Liver (tissue), 3 donors: ENCODE measurements at regions not wholly inside any gene's neighbourhood (a gene's known extent, or its start where the extent isn't known, plus 50 kb on each side); places are given as distances from the start of the nearest gene placed in this dataset.

ENCODE experiments used
- CTCF ChIP-seq: fragments of 150-350 bp; IDR thresholded peaks from 2 replicates; pipeline ENCODE4 v1.5.1; 2017; ENCODE audit warnings: improper control_type of control experiment, low read depth, low read length; ENCODE audit not compliant: missing input control
- JUND ChIP-seq, 2 donors: IDR thresholded peaks; 2 replicates each; pipeline ENCODE4 v1.6.1; 2016; ENCODE audit warnings: antibody characterized with exemption in 2 of 2
- RAD21 ChIP-seq, 2 donors: IDR thresholded peaks; 2 replicates each; pipeline ENCODE4 v1.6.1; 2016; ENCODE audit warnings: antibody characterized with exemption in 2 of 2, mild to moderate bottlenecking in 2 of 2
- REST ChIP-seq: IDR thresholded peaks from 2 replicates; pipeline ENCODE4 v1.6.1; 2016; ENCODE audit warnings: antibody characterized with exemption, mild to moderate bottlenecking
- TAF1 ChIP-seq: conservative IDR thresholded peaks from 2 replicates; pipeline ENCODE4 v1.6.1; 2016; ENCODE audit warnings: antibody characterized with exemption, mild to moderate bottlenecking
- donor health status: healthy.
- donor health status: healthy.

DNA sequence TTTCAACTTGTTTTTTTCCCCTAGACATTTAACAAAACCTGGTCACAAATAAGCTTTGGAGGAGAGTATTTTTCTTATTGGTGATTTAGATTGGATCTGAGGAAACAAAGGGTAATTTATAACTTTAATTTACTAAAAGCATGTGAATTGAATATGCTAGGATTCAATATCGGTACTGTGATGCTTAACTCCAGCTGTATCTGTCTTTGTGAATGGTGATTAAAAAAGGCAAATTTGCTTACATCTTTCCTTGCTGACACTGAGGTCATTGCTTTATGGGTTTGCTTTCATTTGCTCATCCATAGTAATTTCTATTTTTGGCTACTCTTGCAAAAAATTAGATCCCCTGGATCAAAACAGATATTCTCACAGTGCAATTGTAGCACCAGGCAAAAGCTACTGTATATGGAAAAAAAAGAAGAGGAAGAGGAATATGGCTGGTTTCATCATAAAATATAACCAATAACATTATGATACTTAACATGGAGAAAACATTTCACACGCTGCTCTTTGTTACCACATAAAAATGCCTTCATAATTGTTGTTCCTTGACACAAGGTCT lies 832.0 kb upstream of the ZEB2 start:
- TF ChIP-seq CTCF (no peak), JUND (IDR thresholded peaks at IDR 0.05) (no peak), REST (no peak), RAD21 (IDR thresholded peaks at IDR 0.05) (no peak), TAF1 (no peak)
